Neutrophil (primary cell): ENCODE measurements at regions not wholly inside any gene's neighbourhood (a gene's known extent, or its start where the extent isn't known, plus 50 kb on each side); places are given as distances from the start of the nearest gene placed in this dataset.
"Not testable (repeated sequence)": the region's sequence is repeated elsewhere in the genome, so short reads cannot be mapped to it uniquely, and the experiment has no call there.

ENCODE experiments used
- H3K27ac ChIP-seq: fragments of 200-600 bp; sonication (generic); 2 replicates; pipeline ENCODE4 v1.5.1; 2016; ENCODE audit warnings: mild to moderate bottlenecking, moderate library complexity
- H3K27me3 ChIP-seq: fragments of 200-600 bp; sonication (generic); 2 replicates; pipeline ENCODE4 v1.6.0; 2016; ENCODE audit warnings: mild to moderate bottlenecking
- H3K36me3 ChIP-seq: fragments of 200-600 bp; sonication (generic); 2 replicates; pipeline ENCODE4 v1.5.1; 2017
- H3K4me1 ChIP-seq, 2 experiments: fragments of 200-600 bp in 1 of 2; sonication (generic) in 1 of 2; 1 replicate in 1 of 2; 2 replicates in 1 of 2; pipeline versions ENCODE4 v1.5.1 to v1.6.1; 2013 to 2016; ENCODE audit warnings: low read depth in 1 of 2, low read length in 1 of 2, mild to moderate bottlenecking in 1 of 2, moderate library complexity in 1 of 2; ENCODE audit not compliant: control insufficient read depth in 1 of 2, insufficient read depth in 1 of 2
- H3K4me3 ChIP-seq, 2 experiments: fragments of 200-600 bp in 1 of 2; sonication (generic) in 1 of 2; 1 replicate in 1 of 2; 2 replicates in 1 of 2; pipeline ENCODE4 v1.5.1; 2013 to 2016; ENCODE audit warnings: low read depth in 1 of 2, low read length in 1 of 2, mild to moderate bottlenecking in 1 of 2, moderate library complexity in 1 of 2
- H3K9me3 ChIP-seq: fragments of 200-600 bp; sonication (generic); 2 replicates; pipeline ENCODE4 v1.5.1; 2016
- CTCF ChIP-seq: fragments of 200-600 bp; sonication (generic); IDR thresholded peaks from 2 replicates; pipeline ENCODE4 v1.5.1; 2016; ENCODE audit warnings: antibody characterized with exemption

GRCh38 chr22:44571566-44572413 is 73.8 kb upstream of the RTL6 start:
- Histone ChIP-seq H3K4me1 (no peaks in the 10 kb centered on the region), H3K9me3 (no peaks in the 10 kb centered on the region), H3K27ac (no peak overlapping the region), H3K36me3 (no peaks in the 10 kb centered on the region), H3K27me3 (no peaks in the 10 kb centered on the region), H3K4me3 (no peak overlapping the region)
- no peak for TF ChIP-seq CTCF

GRCh38 chr22:44570476-44571445 is 72.7 kb upstream of the RTL6 start:
- peaks cover 3% of the 10 kb centered on the region for H3K27me3 ChIP-seq
- no peaks in the 10 kb centered on the region for H3K4me1 ChIP-seq
- no peak for TF ChIP-seq CTCF
- H3K4me3 ChIP-seq: no peak overlapping the region
- H3K36me3 ChIP-seq: no peaks in the 10 kb centered on the region
- H3K27ac ChIP-seq: no peak overlapping the region
- H3K9me3 ChIP-seq: no peaks in the 10 kb centered on the region

- Histone ChIP-seq H3K36me3 (no peaks in the 10 kb centered on the region), H3K27me3 (peaks cover 8% of the 10 kb centered on the region), H3K27ac (no peak overlapping the region), H3K9me3 (no peaks in the 10 kb centered on the region), H3K4me3 (no peak overlapping the region), H3K4me1 (no peaks in the 10 kb centered on the region)
- TF ChIP-seq CTCF: no peak
Measured at GRCh38 chr22:44569561-44569991, 71.5 kb upstream of the RTL6 start.

- no peak for TF ChIP-seq CTCF
- no peaks in the 10 kb centered on the region for H3K4me1 ChIP-seq
- no peaks in the 10 kb centered on the region for H3K36me3 ChIP-seq
- no peak overlapping the region for H3K27ac ChIP-seq
- H3K27me3 ChIP-seq: peaks cover 8% of the 10 kb centered on the region
- no peak overlapping the region for H3K4me3 ChIP-seq
- H3K9me3 ChIP-seq: no peaks in the 10 kb centered on the region
Measured at GRCh38 chr22:44567846-44568493, 69.9 kb upstream of the RTL6 start.

- H3K27me3 ChIP-seq, H3K4me3 ChIP-seq, H3K4me1 ChIP-seq, H3K36me3 ChIP-seq, H3K27ac ChIP-seq, H3K9me3 ChIP-seq: not testable (repeated sequence)
Measured at GRCh38 chr22:44567378-44567841, 69.4 kb upstream of the RTL6 start.
